EL (cell line): ENCODE measurements at regions not wholly inside any gene's neighbourhood (a gene's known extent, or its start where the extent isn't known, plus 50 kb on each side); places are given as distances from the start of the nearest gene placed in this dataset.
A peak's percentile ranks its signal among the peaks of the same experiment; 100 is the strongest.

Source experiments
- DNase-seq: peaks from one replicate; pipeline ENCODE4 v3.0.0-alpha.2; 2016

- DNase-seq, result no peak
Observed at GRCh38 chr14:71514941-71515919, 417.0 kb upstream of the RGS6 start.

- DNase-seq, result no peak
Observed at GRCh38 chr14:71521238-71522135, 410.7 kb upstream of the RGS6 start.

- peak; percentile 31 for DNase-seq
Observed at GRCh38 chr14:71523630-71524319, 408.5 kb upstream of the RGS6 start.

- no peak for DNase-seq
Observed at GRCh38 chr14:71524320-71524982, 407.8 kb upstream of the RGS6 start.

GRCh38 chr14:71525663-71526221, 406.5 kb upstream of the RGS6 start:
- DNase-seq, result no peak

GRCh38 chr14:71526388-71526787, 405.8 kb upstream of the RGS6 start:
- DNase-seq, result no peak

- DNase-seq, result no peak
Observed at GRCh38 chr14:71527838-71528237, 404.4 kb upstream of the RGS6 start.

GRCh38 chr14:71529848-71530247, 402.4 kb upstream of the RGS6 start:
- no peak for DNase-seq

GRCh38 chr14:71532344-71532743, 399.9 kb upstream of the RGS6 start:
- no peak for DNase-seq

- DNase-seq, result no peak
Observed at GRCh38 chr14:71532790-71533189, 399.4 kb upstream of the RGS6 start.

GRCh38 chr14:71533390-71533789, 398.8 kb upstream of the RGS6 start:
- no peak for DNase-seq

- DNase-seq, result no peak
Observed at GRCh38 chr14:71533800-71534199, 398.4 kb upstream of the RGS6 start.

GRCh38 chr14:71534506-71534905, 397.7 kb upstream of the RGS6 start:
- no peak for DNase-seq

GRCh38 chr14:71536015-71536740, 396.1 kb upstream of the RGS6 start:
- DNase-seq, result no peak

GRCh38 chr14:71536927-71537772, 395.1 kb upstream of the RGS6 start:
- DNase-seq, result no peak

GRCh38 chr14:71538288-71538687, 393.9 kb upstream of the RGS6 start:
- no peak for DNase-seq

- peak; percentile 40 for DNase-seq
Observed at GRCh38 chr14:71538938-71539649, 393.1 kb upstream of the RGS6 start.

- DNase-seq, result no peak
Observed at GRCh38 chr14:71539650-71540285, 392.5 kb upstream of the RGS6 start.

GRCh38 chr14:71541271-71541670, 391.0 kb upstream of the RGS6 start:
- DNase-seq, result no peak
